Neural cell (in vitro differentiated cells): ENCODE measurements at regions not wholly inside any gene's neighbourhood (a gene's known extent, or its start where the extent isn't known, plus 50 kb on each side); places are given as distances from the start of the nearest gene placed in this dataset.

ENCODE experiments used
- H2AFZ ChIP-seq: fragments of 200-600, 300-800 bp; sonication (generic), shearing (Covaris generic); 2 replicates; pipeline ENCODE4 v1.6.0; 2014; ENCODE audit warnings: low read depth, mild to moderate bottlenecking, antibody characterized with exemption, low read length, moderate library complexity
- H3F3A ChIP-seq: fragments of 200-600 bp; shearing (Covaris generic); 2 replicates; pipeline ENCODE4 v1.6.1; 2016; ENCODE audit warnings: mild to moderate bottlenecking, moderate library complexity, mixed read lengths, antibody characterized with exemption, low read length; ENCODE audit not compliant: insufficient read depth, poor library complexity, severe bottlenecking
- H3K27ac ChIP-seq: fragments of 200-600, 300-800 bp; sonication (generic), shearing (Covaris generic); 2 replicates; pipeline ENCODE4 v1.5.1; 2014; ENCODE audit warnings: mild to moderate bottlenecking, low read length, moderate library complexity
- H3K27me3 ChIP-seq: fragments of 300-800, 200-600 bp; sonication (generic), shearing (Covaris generic); 2 replicates; pipeline ENCODE4 v1.6.0; 2014; ENCODE audit warnings: mild to moderate bottlenecking, low read depth, low read length, moderate library complexity; ENCODE audit not compliant: insufficient read depth
- H3K36me3 ChIP-seq: fragments of 300-800, 200-600 bp; sonication (generic), shearing (Covaris generic); 2 replicates; pipeline ENCODE4 v1.5.1; 2014; ENCODE audit warnings: mild to moderate bottlenecking, antibody characterized with exemption, low read length, moderate library complexity; ENCODE audit not compliant: insufficient read depth
- H3K4me2 ChIP-seq: fragments of 300-800, 200-600 bp; sonication (generic), shearing (Covaris generic); 2 replicates; pipeline ENCODE4 v1.6.0; 2014; ENCODE audit warnings: mild to moderate bottlenecking, low read length
- H3K4me3 ChIP-seq: fragments of 300-800, 200-600 bp; sonication (generic), shearing (Covaris generic); 2 replicates; pipeline ENCODE4 v1.5.1; 2014; ENCODE audit warnings: mild to moderate bottlenecking, low read length, moderate library complexity
- H3K79me2 ChIP-seq: fragments of 200-600 bp; shearing (Covaris generic); replicated peaks from 2 replicates; pipeline ENCODE4 v1.6.0; 2014; ENCODE audit warnings: mild to moderate bottlenecking, low read length, moderate library complexity; ENCODE audit not compliant: insufficient read depth
- H3K9ac ChIP-seq: fragments of 300-800, 200-600 bp; sonication (generic), shearing (Covaris generic); 2 replicates; pipeline ENCODE4 v1.6.1; 2016; ENCODE audit warnings: mild to moderate bottlenecking, low read length, mixed read lengths
- H3K9me2 ChIP-seq: fragments of 200-600 bp; shearing (Covaris generic); 2 replicates; pipeline ENCODE4 v1.6.1; 2016; ENCODE audit warnings: mild to moderate bottlenecking, low read length, mixed read lengths; ENCODE audit not compliant: insufficient read depth
- H3K9me3 ChIP-seq: fragments of 200-600, 300-800 bp; sonication (generic), shearing (Covaris generic); 2 replicates; pipeline ENCODE4 v1.6.1; 2016; ENCODE audit warnings: mild to moderate bottlenecking, mixed run types, low read length, moderate library complexity, mixed read lengths
- H4K20me1 ChIP-seq: fragments of 200-600 bp; shearing (Covaris generic); 2 replicates; pipeline ENCODE4 v1.6.1; 2016; ENCODE audit warnings: mild to moderate bottlenecking, mixed run types; ENCODE audit not compliant: insufficient read depth
- EP300 ChIP-seq: fragments of 450-650 bp; conservative IDR thresholded peaks from 2 replicates; pipeline ENCODE4 v1.6.1; 2014; ENCODE audit warnings: antibody characterized with exemption, mild to moderate bottlenecking, moderate library complexity; ENCODE audit not compliant: poor library complexity, severe bottlenecking
- EZH2 ChIP-seq: fragments of 200-600, 300-800 bp; shearing (Covaris generic), sonication (generic); IDR thresholded peaks from 2 replicates; pipeline ENCODE4 v1.6.1; 2014; ENCODE audit warnings: antibody characterized with exemption, low read length, borderline replicate concordance, mild to moderate bottlenecking; ENCODE audit not compliant: insufficient read depth, poor library complexity, severe bottlenecking
- MXI1 ChIP-seq: fragments of 450-650 bp; conservative IDR thresholded peaks from 2 replicates; pipeline ENCODE4 v1.6.1; 2014; ENCODE audit warnings: antibody characterized with exemption, mild to moderate bottlenecking; ENCODE audit not compliant: poor library complexity, severe bottlenecking
- POLR2AphosphoS5 ChIP-seq: IDR thresholded peaks from 2 replicates; pipeline ENCODE4 v1.6.1; 2012
- RAD21 ChIP-seq: fragments of 450-650 bp; conservative IDR thresholded peaks from 2 replicates; pipeline ENCODE4 v1.6.1; 2014; ENCODE audit warnings: antibody characterized with exemption, mild to moderate bottlenecking, moderate library complexity
- SMC3 ChIP-seq: fragments of 450-650 bp; conservative IDR thresholded peaks from 2 replicates; pipeline ENCODE4 v1.6.1; 2014; ENCODE audit warnings: antibody characterized with exemption, mild to moderate bottlenecking, moderate library complexity; ENCODE audit not compliant: poor library complexity
- TAF1 ChIP-seq: IDR thresholded peaks from 2 replicates; pipeline ENCODE4 v1.6.1; 2012; ENCODE audit warnings: low read depth
- TF ChIP-seq, protein P1 (sequence below): IDR thresholded peaks from 2 replicates; pipeline ENCODE4 v1.6.1; 2012; ENCODE audit warnings: borderline replicate concordance
- TF ChIP-seq, protein P2 (sequence below): fragments of 450-650 bp; IDR thresholded peaks from 2 replicates; pipeline ENCODE4 v1.5.1; 2014; ENCODE audit warnings: antibody characterized with exemption, mild to moderate bottlenecking, moderate library complexity; ENCODE audit not compliant: poor library complexity, severe bottlenecking

DNA sequence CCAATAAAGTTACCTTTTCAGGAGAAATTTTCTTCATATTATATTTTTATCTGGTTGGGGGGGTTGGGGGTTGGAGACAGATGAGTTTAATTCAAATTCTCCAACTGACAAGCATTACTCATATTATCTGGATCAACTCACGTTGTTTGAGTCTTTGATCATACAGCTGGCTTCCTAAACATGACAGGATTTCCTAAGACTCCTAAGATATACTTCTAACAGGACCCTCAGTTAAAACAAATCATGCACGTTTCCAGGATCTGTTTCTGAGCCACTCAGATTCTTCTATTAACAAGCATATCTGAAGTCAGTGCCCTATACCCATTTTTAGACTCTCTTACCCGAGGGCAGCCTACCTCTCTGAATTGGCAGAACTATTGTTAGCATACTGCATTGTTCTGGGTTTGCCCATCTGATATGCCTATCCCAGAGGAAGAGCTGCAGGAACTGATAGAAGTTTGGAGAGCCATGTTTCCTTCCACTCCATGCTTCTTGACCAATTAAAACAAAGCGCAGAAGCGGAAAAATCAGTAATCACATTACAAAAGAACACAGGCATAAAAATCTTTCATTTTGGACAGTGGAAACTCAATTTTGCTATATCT, 653.9 kb downstream of the LTN1 start:
- TF ChIP-seq EZH2 (no peak), POLR2AphosphoS5 (no peak), MXI1 (no peak)
- TF ChIP-seq, protein P1, sequence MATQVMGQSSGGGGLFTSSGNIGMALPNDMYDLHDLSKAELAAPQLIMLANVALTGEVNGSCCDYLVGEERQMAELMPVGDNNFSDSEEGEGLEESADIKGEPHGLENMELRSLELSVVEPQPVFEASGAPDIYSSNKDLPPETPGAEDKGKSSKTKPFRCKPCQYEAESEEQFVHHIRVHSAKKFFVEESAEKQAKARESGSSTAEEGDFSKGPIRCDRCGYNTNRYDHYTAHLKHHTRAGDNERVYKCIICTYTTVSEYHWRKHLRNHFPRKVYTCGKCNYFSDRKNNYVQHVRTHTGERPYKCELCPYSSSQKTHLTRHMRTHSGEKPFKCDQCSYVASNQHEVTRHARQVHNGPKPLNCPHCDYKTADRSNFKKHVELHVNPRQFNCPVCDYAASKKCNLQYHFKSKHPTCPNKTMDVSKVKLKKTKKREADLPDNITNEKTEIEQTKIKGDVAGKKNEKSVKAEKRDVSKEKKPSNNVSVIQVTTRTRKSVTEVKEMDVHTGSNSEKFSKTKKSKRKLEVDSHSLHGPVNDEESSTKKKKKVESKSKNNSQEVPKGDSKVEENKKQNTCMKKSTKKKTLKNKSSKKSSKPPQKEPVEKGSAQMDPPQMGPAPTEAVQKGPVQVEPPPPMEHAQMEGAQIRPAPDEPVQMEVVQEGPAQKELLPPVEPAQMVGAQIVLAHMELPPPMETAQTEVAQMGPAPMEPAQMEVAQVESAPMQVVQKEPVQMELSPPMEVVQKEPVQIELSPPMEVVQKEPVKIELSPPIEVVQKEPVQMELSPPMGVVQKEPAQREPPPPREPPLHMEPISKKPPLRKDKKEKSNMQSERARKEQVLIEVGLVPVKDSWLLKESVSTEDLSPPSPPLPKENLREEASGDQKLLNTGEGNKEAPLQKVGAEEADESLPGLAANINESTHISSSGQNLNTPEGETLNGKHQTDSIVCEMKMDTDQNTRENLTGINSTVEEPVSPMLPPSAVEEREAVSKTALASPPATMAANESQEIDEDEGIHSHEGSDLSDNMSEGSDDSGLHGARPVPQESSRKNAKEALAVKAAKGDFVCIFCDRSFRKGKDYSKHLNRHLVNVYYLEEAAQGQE: no peak

DNA sequence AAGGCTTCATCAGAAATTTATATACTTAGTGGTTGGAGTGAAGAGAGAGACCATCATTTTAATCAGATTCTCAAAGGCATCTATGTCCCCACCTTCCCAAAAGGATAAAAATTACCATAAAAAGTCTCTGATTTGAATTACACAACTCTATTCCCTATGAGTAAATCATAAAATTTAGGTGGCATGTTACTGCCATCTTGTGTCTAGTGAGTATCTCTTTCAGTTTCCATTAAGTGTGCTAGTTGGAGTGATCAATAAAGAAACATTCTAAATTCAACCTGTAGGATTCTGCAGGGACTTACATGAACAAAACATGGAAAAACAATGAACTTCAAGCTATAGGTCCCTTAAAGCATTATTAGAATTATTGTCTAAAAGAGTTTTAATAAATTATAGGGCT, 655.4 kb downstream of the LTN1 start:
- Histone ChIP-seq H3K79me2 (no peaks in the 10 kb centered on the region), H3K27ac (no peak overlapping the region), H3F3A (no peaks in the 10 kb centered on the region), H2AFZ (no peak overlapping the region), H3K9me2 (no peaks in the 10 kb centered on the region), H3K36me3 (no peaks in the 10 kb centered on the region), H4K20me1 (no peaks in the 10 kb centered on the region), H3K27me3 (no peaks in the 10 kb centered on the region), H3K9me3 (no peaks in the 10 kb centered on the region), H3K4me2 (no peak overlapping the region), H3K4me3 (no peak overlapping the region), H3K9ac (no peak overlapping the region)
- peak; percentile 41 for TF ChIP-seq SMC3
- no peak for TF ChIP-seq MXI1
- TF ChIP-seq RAD21: peak; percentile 56
- no peak for TF ChIP-seq TAF1
- TF ChIP-seq EZH2: no peak
- TF ChIP-seq, protein P1: no peak
- no peak for TF ChIP-seq EP300
- TF ChIP-seq POLR2AphosphoS5: no peak
- TF ChIP-seq, protein P2, sequence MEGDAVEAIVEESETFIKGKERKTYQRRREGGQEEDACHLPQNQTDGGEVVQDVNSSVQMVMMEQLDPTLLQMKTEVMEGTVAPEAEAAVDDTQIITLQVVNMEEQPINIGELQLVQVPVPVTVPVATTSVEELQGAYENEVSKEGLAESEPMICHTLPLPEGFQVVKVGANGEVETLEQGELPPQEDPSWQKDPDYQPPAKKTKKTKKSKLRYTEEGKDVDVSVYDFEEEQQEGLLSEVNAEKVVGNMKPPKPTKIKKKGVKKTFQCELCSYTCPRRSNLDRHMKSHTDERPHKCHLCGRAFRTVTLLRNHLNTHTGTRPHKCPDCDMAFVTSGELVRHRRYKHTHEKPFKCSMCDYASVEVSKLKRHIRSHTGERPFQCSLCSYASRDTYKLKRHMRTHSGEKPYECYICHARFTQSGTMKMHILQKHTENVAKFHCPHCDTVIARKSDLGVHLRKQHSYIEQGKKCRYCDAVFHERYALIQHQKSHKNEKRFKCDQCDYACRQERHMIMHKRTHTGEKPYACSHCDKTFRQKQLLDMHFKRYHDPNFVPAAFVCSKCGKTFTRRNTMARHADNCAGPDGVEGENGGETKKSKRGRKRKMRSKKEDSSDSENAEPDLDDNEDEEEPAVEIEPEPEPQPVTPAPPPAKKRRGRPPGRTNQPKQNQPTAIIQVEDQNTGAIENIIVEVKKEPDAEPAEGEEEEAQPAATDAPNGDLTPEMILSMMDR: peak; percentile 46

More for the DNA sequence above, 653.9 kb downstream of the LTN1 start:
- no peaks in the 10 kb centered on the region for H3F3A ChIP-seq
- H3K9me3 ChIP-seq: no peaks in the 10 kb centered on the region
- no peaks in the 10 kb centered on the region for H4K20me1 ChIP-seq
- H3K36me3 ChIP-seq: no peaks in the 10 kb centered on the region
- no peaks in the 10 kb centered on the region for H3K27me3 ChIP-seq
- no peak overlapping the region for H3K27ac ChIP-seq
- H2AFZ ChIP-seq: no peak overlapping the region
- no peak overlapping the region for H3K4me3 ChIP-seq
- no peaks in the 10 kb centered on the region for H3K9me2 ChIP-seq
- H3K9ac ChIP-seq: no peak overlapping the region
- H3K79me2 ChIP-seq: no peaks in the 10 kb centered on the region
- no peak overlapping the region for H3K4me2 ChIP-seq
